ENCODE measurements at regions not wholly inside any gene's neighbourhood (a gene's known extent, or its start where the extent isn't known, plus 50 kb on each side); places are given as distances from the start of the nearest gene placed in this dataset.

DNA sequence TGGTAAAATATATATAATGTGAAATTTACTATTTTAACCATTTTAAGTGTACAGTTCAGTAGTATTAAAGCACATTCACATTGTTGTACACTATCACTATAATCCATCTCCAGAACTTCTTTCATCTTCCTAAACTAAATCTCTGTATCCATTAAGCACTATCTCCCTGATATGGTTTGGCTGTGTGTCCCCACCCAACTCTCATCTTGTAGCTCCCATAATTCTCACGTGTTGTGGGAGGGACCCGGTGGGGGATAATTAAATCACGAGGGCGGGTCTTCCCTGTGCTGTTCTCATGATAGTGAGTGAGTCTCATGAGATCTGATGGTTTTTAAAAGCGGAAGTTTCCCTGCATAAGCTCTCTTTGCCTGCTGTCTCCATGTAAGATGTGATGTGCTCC, 178.9 kb upstream of the NABP1 start:
- Histone ChIP-seq H3K27me3 (ENCODE audit: control insufficient read depth, insufficient read depth, low read length) (no peaks in the 10 kb centered on the region), H3K4me3 (ENCODE audit: low read depth in 2 of 2, low read length in 2 of 2) (no peak overlapping the region), H3K4me1 (ENCODE audit: control insufficient read depth, insufficient read depth, low read length) (no peaks in the 10 kb centered on the region; the same call in 1 of the 2 replicates), H3K27ac (ENCODE audit: low read length) (no peak overlapping the region), H3K36me3 (ENCODE audit: control insufficient read depth, insufficient read depth, low read length) (no peaks in the 10 kb centered on the region), H3K9me3 (ENCODE audit: control insufficient read depth, insufficient read depth, low read depth, low read length) (no peaks in the 10 kb centered on the region)
- ChIA-PET CTCF (no interaction called here), POLR2A (interaction anchor here (0.6 kb wide), 1 partner anchor 332 kb away, joined by 6 read pairs; no protein-coding TSS in a partner anchor)
- ATAC-seq (no peak), DNase-seq (ENCODE audit: low read depth, low spot score) (no peak)
- in situ Hi-C loops (cut with HindIII; ENCODE audit: low pct_unique_long_range_greater_than_20kb, low sequenced_read_pairs) (no loop called here), intact Hi-C loops (cut with micrococcal nuclease; ENCODE audit: unreplicated experiment) (no loop called here)
- no TSS peak for BruUV-seq (replicated peaks)
- TF ChIP-seq SIN3A (IDR thresholded peaks at IDR 0.05; ENCODE audit: borderline replicate concordance, insufficient read depth, low read depth, low read length) (no peak), TCF7L2 (IDR thresholded peaks at IDR 0.05; ENCODE audit: low read depth, low read length) (no peak), POLR2AphosphoS5 (IDR thresholded peaks at IDR 0.05; ENCODE audit: low read depth, low read length) (no peak)
- TF ChIP-seq, protein P1, sequence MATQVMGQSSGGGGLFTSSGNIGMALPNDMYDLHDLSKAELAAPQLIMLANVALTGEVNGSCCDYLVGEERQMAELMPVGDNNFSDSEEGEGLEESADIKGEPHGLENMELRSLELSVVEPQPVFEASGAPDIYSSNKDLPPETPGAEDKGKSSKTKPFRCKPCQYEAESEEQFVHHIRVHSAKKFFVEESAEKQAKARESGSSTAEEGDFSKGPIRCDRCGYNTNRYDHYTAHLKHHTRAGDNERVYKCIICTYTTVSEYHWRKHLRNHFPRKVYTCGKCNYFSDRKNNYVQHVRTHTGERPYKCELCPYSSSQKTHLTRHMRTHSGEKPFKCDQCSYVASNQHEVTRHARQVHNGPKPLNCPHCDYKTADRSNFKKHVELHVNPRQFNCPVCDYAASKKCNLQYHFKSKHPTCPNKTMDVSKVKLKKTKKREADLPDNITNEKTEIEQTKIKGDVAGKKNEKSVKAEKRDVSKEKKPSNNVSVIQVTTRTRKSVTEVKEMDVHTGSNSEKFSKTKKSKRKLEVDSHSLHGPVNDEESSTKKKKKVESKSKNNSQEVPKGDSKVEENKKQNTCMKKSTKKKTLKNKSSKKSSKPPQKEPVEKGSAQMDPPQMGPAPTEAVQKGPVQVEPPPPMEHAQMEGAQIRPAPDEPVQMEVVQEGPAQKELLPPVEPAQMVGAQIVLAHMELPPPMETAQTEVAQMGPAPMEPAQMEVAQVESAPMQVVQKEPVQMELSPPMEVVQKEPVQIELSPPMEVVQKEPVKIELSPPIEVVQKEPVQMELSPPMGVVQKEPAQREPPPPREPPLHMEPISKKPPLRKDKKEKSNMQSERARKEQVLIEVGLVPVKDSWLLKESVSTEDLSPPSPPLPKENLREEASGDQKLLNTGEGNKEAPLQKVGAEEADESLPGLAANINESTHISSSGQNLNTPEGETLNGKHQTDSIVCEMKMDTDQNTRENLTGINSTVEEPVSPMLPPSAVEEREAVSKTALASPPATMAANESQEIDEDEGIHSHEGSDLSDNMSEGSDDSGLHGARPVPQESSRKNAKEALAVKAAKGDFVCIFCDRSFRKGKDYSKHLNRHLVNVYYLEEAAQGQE (IDR thresholded peaks at IDR 0.05; ENCODE audit: insufficient read depth in 1 of 2, low read depth in 2 of 2, low read length in 1 of 2), result no peak
- TF ChIP-seq, protein P2, sequence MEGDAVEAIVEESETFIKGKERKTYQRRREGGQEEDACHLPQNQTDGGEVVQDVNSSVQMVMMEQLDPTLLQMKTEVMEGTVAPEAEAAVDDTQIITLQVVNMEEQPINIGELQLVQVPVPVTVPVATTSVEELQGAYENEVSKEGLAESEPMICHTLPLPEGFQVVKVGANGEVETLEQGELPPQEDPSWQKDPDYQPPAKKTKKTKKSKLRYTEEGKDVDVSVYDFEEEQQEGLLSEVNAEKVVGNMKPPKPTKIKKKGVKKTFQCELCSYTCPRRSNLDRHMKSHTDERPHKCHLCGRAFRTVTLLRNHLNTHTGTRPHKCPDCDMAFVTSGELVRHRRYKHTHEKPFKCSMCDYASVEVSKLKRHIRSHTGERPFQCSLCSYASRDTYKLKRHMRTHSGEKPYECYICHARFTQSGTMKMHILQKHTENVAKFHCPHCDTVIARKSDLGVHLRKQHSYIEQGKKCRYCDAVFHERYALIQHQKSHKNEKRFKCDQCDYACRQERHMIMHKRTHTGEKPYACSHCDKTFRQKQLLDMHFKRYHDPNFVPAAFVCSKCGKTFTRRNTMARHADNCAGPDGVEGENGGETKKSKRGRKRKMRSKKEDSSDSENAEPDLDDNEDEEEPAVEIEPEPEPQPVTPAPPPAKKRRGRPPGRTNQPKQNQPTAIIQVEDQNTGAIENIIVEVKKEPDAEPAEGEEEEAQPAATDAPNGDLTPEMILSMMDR (IDR thresholded peaks at IDR 0.05), result no peak

DNA sequence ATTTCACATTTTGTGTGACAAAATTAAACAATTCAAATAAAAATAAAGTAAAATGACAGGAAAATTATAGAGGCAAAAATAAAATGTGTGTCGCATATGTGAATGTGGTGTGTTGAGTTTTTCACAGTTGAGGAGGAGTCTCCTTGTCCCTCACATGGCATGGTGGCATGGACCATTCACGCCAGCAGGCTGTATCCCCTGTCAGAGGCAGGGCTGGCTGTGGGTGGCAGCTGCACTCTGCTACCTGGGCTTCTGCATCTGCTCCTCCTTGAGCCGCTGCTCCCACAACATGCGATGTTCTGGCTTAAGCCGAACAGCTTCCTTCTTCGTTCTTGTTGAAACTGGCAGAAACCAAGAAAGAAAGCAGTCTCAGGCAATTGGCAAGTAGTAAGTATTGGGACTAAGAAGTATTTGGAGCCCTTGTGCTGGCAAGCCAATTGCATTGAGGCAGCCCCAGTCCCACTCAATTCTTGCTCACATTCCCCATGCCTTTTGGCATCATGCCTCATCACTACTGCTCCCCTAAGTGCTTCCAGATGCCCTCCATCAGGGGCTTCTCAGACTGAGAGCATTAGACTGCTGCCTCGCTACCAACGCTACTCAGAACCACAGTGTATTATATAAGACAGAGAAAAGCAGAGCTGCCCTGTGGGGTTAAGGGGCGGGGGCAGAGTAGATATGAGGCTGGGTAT, 177.9 kb upstream of the NABP1 start:
- intact Hi-C loops (cut with micrococcal nuclease; ENCODE audit: unreplicated experiment) (loop anchor here (5.0 kb wide), 1 partner anchor 333 kb away; no protein-coding TSS in a partner anchor), in situ Hi-C loops (cut with HindIII; ENCODE audit: low pct_unique_long_range_greater_than_20kb, low sequenced_read_pairs) (no loop called here)
- DNase-seq (ENCODE audit: low read depth, low spot score) (no peak), ATAC-seq (no peak)
- Histone ChIP-seq H3K27me3 (ENCODE audit: control insufficient read depth, insufficient read depth, low read length) (no peaks in the 10 kb centered on the region), H3K27ac (ENCODE audit: low read length) (no peak overlapping the region), H3K9me3 (ENCODE audit: control insufficient read depth, insufficient read depth, low read depth, low read length) (no peaks in the 10 kb centered on the region), H3K4me1 (ENCODE audit: control insufficient read depth, insufficient read depth, low read length) (no peaks in the 10 kb centered on the region; the same call in 1 of the 2 replicates), H3K36me3 (ENCODE audit: control insufficient read depth, insufficient read depth, low read length) (no peaks in the 10 kb centered on the region), H3K4me3 (ENCODE audit: low read depth in 2 of 2, low read length in 2 of 2) (no peak overlapping the region)
- TF ChIP-seq, protein P2 (IDR thresholded peaks at IDR 0.05), result no peak
- TF ChIP-seq, protein P1 (IDR thresholded peaks at IDR 0.05; ENCODE audit: insufficient read depth in 1 of 2, low read depth in 2 of 2, low read length in 1 of 2), result no peak
- no peak for TF ChIP-seq POLR2AphosphoS5 (IDR thresholded peaks at IDR 0.05; ENCODE audit: low read depth, low read length)
- TF ChIP-seq SIN3A (IDR thresholded peaks at IDR 0.05; ENCODE audit: borderline replicate concordance, insufficient read depth, low read depth, low read length), result no peak
- no peak for TF ChIP-seq TCF7L2 (IDR thresholded peaks at IDR 0.05; ENCODE audit: low read depth, low read length)
- BruUV-seq (replicated peaks), result no TSS peak
- CTCF ChIA-PET, result no interaction called here
- POLR2A ChIA-PET, result no interaction called here

Data from Panc1 (cell line).